K562 (cell line): ENCODE measurements at regions not wholly inside any gene's neighbourhood (a gene's known extent, or its start where the extent isn't known, plus 50 kb on each side); places are given as distances from the start of the nearest gene placed in this dataset.
A peak's percentile ranks its signal among the peaks of the same experiment; 100 is the strongest.

Experiments used
- ARHGAP35 ChIP-seq: fragments of 450-650 bp; IDR thresholded peaks from 2 replicates; pipeline ENCODE4 v1.6.1; 2018; ENCODE audit not compliant: partially characterized antibody
- HDAC2 ChIP-seq: fragments of 450-650 bp; IDR thresholded peaks from 2 replicates; pipeline ENCODE4 v1.6.1; 2016; ENCODE audit warnings: mild to moderate bottlenecking
- HMG20B ChIP-seq: fragments of 250-450 bp; sonication (Bioruptor Pico); IDR thresholded peaks from 2 replicates; pipeline ENCODE4 v1.5.0; 2021; ENCODE audit warnings: mild to moderate bottlenecking
- NBN ChIP-seq: fragments of 450-650 bp; IDR thresholded peaks from 2 replicates; pipeline ENCODE4 v1.6.1; 2016; ENCODE audit warnings: low read depth, mild to moderate bottlenecking
- NFRKB ChIP-seq: fragments of 450-650 bp; IDR thresholded peaks from 2 replicates; pipeline ENCODE4 v1.6.1; 2016; ENCODE audit warnings: low read depth
- NR3C1 ChIP-seq: sonication (generic); formaldehyde crosslinking; IDR thresholded peaks from 2 replicates; pipeline ENCODE4 v1.8.1; 2022; ENCODE audit warnings: missing genetic modification reagents
- TARDBP ChIP-seq: fragments of 450-650 bp; IDR thresholded peaks from 2 replicates; pipeline ENCODE4 v1.6.1; 2016
- THRAP3 ChIP-seq: fragments of 450-650 bp; IDR thresholded peaks from 2 replicates; pipeline ENCODE4 v1.6.1; 2016; ENCODE audit warnings: mild to moderate bottlenecking, inconsistent platforms, borderline replicate concordance
- YY1 ChIP-seq, 3 experiments: IDR thresholded peaks; 2 replicates each; pipeline ENCODE4 v1.6.1; 2011; ENCODE audit warnings: low read length in 2 of 3, mild to moderate bottlenecking in 2 of 3, moderate library complexity in 2 of 3, borderline replicate concordance in 1 of 3, control low read depth in 1 of 3, low read depth in 1 of 3; ENCODE audit not compliant: insufficient read depth in 3 of 3, insufficient replicate concordance in 2 of 3, control insufficient read depth in 1 of 3, insufficient read length in 1 of 3; ENCODE audit errors: extremely low read depth in 1 of 3
- TF ChIP-seq, protein P1 (sequence below): sonication (generic); formaldehyde crosslinking; IDR thresholded peaks from 2 replicates; pipeline ENCODE4 v1.8.0; 2022; ENCODE audit warnings: mild to moderate bottlenecking, low read depth, missing genetic modification reagents
- TF ChIP-seq, protein P2 (sequence below): sonication (generic); formaldehyde crosslinking; IDR thresholded peaks from 2 replicates; pipeline ENCODE4 v1.8.0; 2022; ENCODE audit warnings: mild to moderate bottlenecking, missing genetic modification reagents, borderline replicate concordance
- TF ChIP-seq, protein P3 (sequence below), 3 experiments: IDR thresholded peaks in 2 of 3; conservative IDR thresholded peaks in 1 of 3; 2 replicates each; pipeline ENCODE4 v1.5.1; 2011 to 2012; ENCODE audit warnings: low read length in 3 of 3, mild to moderate bottlenecking in 3 of 3, control low read depth in 2 of 3, improper control_type of control experiment in 1 of 3, inconsistent platforms in 1 of 3, low read depth in 1 of 3, mixed read lengths in 1 of 3, moderate library complexity in 1 of 3; ENCODE audit not compliant: insufficient read depth in 2 of 3
- TF ChIP-seq, protein P4 (sequence below): fragments of 150-350 bp; IDR thresholded peaks from 2 replicates; pipeline ENCODE4 v1.6.1; 2014; ENCODE audit warnings: low read depth, mild to moderate bottlenecking, low read length, borderline replicate concordance

DNA sequence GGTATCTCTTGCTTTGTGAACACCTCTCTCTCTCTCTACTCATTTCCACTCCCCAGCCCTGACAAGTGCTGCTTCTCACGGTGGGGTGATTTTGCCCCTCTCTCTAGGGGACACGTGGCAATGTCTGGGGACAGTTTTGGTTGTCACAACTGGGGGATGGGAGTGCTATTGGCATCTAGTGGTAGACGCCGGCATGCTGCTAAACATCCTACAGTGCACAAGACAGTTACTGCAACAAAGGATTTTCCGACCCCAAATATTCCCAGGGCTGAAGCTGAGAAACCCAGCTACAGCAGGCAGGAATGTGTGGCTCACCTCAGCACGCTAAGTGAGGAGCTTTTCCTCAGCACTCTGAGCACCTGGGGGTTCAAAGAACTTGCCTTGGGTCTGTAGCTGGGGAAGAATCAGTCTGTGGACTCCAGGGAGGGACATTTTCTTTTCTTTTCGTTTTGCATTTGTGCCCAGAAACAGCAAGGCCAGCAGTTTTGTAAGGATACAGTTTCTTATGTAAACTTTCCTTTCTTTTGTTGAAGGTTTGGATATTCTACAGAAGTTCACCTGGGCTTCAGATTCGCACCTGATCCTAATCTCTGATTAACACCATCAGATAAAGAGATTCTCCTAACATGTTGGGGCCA lies 246.9 kb upstream of the ZFP64 start:
- TF ChIP-seq NFRKB (no peak), NBN (no peak), HMG20B (no peak), HDAC2 (no peak), ARHGAP35 (no peak), NR3C1 (no peak), YY1 (IDR thresholded peaks at IDR 0.05; ENCODE audit: borderline replicate concordance in 1 of 3, control insufficient read depth in 1 of 3, extremely low read depth in 1 of 3, insufficient read depth in 3 of 3, insufficient read length in 1 of 3, insufficient replicate concordance in 2 of 3, low read depth in 1 of 3, low read length in 2 of 3) (no peak), TARDBP (no peak), THRAP3 (no peak)
- TF ChIP-seq, protein P1, sequence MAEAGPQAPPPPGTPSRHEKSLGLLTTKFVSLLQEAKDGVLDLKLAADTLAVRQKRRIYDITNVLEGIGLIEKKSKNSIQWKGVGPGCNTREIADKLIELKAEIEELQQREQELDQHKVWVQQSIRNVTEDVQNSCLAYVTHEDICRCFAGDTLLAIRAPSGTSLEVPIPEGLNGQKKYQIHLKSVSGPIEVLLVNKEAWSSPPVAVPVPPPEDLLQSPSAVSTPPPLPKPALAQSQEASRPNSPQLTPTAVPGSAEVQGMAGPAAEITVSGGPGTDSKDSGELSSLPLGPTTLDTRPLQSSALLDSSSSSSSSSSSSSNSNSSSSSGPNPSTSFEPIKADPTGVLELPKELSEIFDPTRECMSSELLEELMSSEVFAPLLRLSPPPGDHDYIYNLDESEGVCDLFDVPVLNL (CRISPR knock-in tag) = no peak
- TF ChIP-seq, protein P2, sequence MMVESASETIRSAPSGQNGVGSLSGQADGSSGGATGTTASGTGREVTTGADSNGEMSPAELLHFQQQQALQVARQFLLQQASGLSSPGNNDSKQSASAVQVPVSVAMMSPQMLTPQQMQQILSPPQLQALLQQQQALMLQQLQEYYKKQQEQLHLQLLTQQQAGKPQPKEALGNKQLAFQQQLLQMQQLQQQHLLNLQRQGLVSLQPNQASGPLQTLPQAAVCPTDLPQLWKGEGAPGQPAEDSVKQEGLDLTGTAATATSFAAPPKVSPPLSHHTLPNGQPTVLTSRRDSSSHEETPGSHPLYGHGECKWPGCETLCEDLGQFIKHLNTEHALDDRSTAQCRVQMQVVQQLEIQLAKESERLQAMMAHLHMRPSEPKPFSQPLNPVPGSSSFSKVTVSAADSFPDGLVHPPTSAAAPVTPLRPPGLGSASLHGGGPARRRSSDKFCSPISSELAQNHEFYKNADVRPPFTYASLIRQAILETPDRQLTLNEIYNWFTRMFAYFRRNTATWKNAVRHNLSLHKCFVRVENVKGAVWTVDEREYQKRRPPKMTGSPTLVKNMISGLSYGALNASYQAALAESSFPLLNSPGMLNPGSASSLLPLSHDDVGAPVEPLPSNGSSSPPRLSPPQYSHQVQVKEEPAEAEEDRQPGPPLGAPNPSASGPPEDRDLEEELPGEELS (CRISPR knock-in tag) = no peak
- TF ChIP-seq, protein P3, sequence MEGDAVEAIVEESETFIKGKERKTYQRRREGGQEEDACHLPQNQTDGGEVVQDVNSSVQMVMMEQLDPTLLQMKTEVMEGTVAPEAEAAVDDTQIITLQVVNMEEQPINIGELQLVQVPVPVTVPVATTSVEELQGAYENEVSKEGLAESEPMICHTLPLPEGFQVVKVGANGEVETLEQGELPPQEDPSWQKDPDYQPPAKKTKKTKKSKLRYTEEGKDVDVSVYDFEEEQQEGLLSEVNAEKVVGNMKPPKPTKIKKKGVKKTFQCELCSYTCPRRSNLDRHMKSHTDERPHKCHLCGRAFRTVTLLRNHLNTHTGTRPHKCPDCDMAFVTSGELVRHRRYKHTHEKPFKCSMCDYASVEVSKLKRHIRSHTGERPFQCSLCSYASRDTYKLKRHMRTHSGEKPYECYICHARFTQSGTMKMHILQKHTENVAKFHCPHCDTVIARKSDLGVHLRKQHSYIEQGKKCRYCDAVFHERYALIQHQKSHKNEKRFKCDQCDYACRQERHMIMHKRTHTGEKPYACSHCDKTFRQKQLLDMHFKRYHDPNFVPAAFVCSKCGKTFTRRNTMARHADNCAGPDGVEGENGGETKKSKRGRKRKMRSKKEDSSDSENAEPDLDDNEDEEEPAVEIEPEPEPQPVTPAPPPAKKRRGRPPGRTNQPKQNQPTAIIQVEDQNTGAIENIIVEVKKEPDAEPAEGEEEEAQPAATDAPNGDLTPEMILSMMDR (IDR thresholded peaks at IDR 0.05 in 2 of 3, conservative IDR thresholded peaks at IDR 0.05 in 1 of 3; ENCODE audit: insufficient read depth in 2 of 3, low read depth in 1 of 3, low read length in 3 of 3) = peak in 1 of 3 experiments; percentile 7; a peak in 1 of 6 replicates
- TF ChIP-seq, protein P4, sequence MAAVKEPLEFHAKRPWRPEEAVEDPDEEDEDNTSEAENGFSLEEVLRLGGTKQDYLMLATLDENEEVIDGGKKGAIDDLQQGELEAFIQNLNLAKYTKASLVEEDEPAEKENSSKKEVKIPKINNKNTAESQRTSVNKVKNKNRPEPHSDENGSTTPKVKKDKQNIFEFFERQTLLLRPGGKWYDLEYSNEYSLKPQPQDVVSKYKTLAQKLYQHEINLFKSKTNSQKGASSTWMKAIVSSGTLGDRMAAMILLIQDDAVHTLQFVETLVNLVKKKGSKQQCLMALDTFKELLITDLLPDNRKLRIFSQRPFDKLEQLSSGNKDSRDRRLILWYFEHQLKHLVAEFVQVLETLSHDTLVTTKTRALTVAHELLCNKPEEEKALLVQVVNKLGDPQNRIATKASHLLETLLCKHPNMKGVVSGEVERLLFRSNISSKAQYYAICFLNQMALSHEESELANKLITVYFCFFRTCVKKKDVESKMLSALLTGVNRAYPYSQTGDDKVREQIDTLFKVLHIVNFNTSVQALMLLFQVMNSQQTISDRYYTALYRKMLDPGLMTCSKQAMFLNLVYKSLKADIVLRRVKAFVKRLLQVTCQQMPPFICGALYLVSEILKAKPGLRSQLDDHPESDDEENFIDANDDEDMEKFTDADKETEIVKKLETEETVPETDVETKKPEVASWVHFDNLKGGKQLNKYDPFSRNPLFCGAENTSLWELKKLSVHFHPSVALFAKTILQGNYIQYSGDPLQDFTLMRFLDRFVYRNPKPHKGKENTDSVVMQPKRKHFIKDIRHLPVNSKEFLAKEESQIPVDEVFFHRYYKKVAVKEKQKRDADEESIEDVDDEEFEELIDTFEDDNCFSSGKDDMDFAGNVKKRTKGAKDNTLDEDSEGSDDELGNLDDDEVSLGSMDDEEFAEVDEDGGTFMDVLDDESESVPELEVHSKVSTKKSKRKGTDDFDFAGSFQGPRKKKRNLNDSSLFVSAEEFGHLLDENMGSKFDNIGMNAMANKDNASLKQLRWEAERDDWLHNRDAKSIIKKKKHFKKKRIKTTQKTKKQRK = no peak
